ENCODE measurements at regions not wholly inside any gene's neighbourhood (a gene's known extent, or its start where the extent isn't known, plus 50 kb on each side); places are given as distances from the start of the nearest gene placed in this dataset.

GRCh38 chr12:131507094-131507493 lies 203.8 kb upstream of the SFSWAP start:
- Histone ChIP-seq H3K4me3 (no peak overlapping the region), H3K4me1 (no peaks in the 10 kb centered on the region)
- intact Hi-C loops (cut with DNase I), result no loop called here

GRCh38 chr12:131507881-131508280 lies 203.0 kb upstream of the SFSWAP start:
- TF ChIP-seq CTCF (IDR thresholded peaks at IDR 0.05), result no peak
- H3K9me3 ChIP-seq, result no peaks in the 10 kb centered on the region
- no peak overlapping the region for H3K4me3 ChIP-seq
- intact Hi-C loops (cut with DNase I), result no loop called here
- no peaks in the 10 kb centered on the region for H3K36me3 ChIP-seq
- DNase-seq (no peak), ATAC-seq (no peak)
- no peaks in the 10 kb centered on the region for H3K4me1 ChIP-seq
- no peak overlapping the region for H3K27ac ChIP-seq
- H3K27me3 ChIP-seq, result no peaks in the 10 kb centered on the region

More at GRCh38 chr12:131507094-131507493, 203.8 kb upstream of the SFSWAP start:
- Histone ChIP-seq H3K36me3 (no peaks in the 10 kb centered on the region), H3K27ac (no peak overlapping the region), H3K9me3 (no peaks in the 10 kb centered on the region), H3K27me3 (no peaks in the 10 kb centered on the region)
- TF ChIP-seq CTCF (IDR thresholded peaks at IDR 0.05), result no peak
- ATAC-seq, result no peak
- no peak for DNase-seq

- intact Hi-C loops (cut with DNase I), result no loop called here
- no peaks in the 10 kb centered on the region for H3K27me3 ChIP-seq
Observed at GRCh38 chr12:131509701-131510100, 201.2 kb upstream of the SFSWAP start.

GRCh38 chr12:131510431-131510830 lies 200.5 kb upstream of the SFSWAP start:
- Histone ChIP-seq H3K36me3 (no peaks in the 10 kb centered on the region), H3K4me3 (no peak overlapping the region), H3K4me1 (no peaks in the 10 kb centered on the region), H3K27ac (no peak overlapping the region), H3K9me3 (no peaks in the 10 kb centered on the region), H3K27me3 (no peaks in the 10 kb centered on the region)
- intact Hi-C loops (cut with DNase I), result no loop called here
- ATAC-seq, result no peak
- DNase-seq, result no peak
- no peak for TF ChIP-seq CTCF (IDR thresholded peaks at IDR 0.05)

More at GRCh38 chr12:131509701-131510100, 201.2 kb upstream of the SFSWAP start:
- Histone ChIP-seq H3K36me3 (no peaks in the 10 kb centered on the region), H3K4me3 (no peak overlapping the region), H3K27ac (no peak overlapping the region), H3K4me1 (no peaks in the 10 kb centered on the region), H3K9me3 (no peaks in the 10 kb centered on the region)
- ATAC-seq (peak; percentile 69), DNase-seq (peak; percentile 78)
- no peak for TF ChIP-seq CTCF (IDR thresholded peaks at IDR 0.05)

- ATAC-seq, result peak; percentile 90
- no peak overlapping the region for H3K27ac ChIP-seq
- intact Hi-C loops (cut with DNase I), result no loop called here
- no peaks in the 10 kb centered on the region for H3K36me3 ChIP-seq
- H3K9me3 ChIP-seq, result no peaks in the 10 kb centered on the region
- H3K27me3 ChIP-seq, result no peaks in the 10 kb centered on the region
- TF ChIP-seq CTCF (IDR thresholded peaks at IDR 0.05), result no peak
- no peaks in the 10 kb centered on the region for H3K4me1 ChIP-seq
- H3K4me3 ChIP-seq, result no peak overlapping the region
- no peak for DNase-seq
Observed at GRCh38 chr12:131511391-131511802, 199.5 kb upstream of the SFSWAP start.
